Retina (tissue), 1 donor: ENCODE measurements at regions not wholly inside any gene's neighbourhood (a gene's known extent, or its start where the extent isn't known, plus 50 kb on each side); places are given as distances from the start of the nearest gene placed in this dataset.

ENCODE experiments used
- DNase-seq: peaks from one replicate; pipeline ENCODE4 v3.0.0-alpha.2; 2016

- DNase-seq, result no peak
These were observed 1487.7 kb upstream of the SEL1L start for GRCh38 chr14:83021323-83021722.

GRCh38 chr14:83023369-83023768 is 1489.7 kb upstream of the SEL1L start:
- DNase-seq, result no peak

GRCh38 chr14:83041224-83041623 is 1507.6 kb upstream of the SEL1L start:
- DNase-seq, result no peak

- no peak for DNase-seq
These were observed 1509.2 kb upstream of the SEL1L start for GRCh38 chr14:83042858-83043257.

- no peak for DNase-seq
These were observed 1510.3 kb upstream of the SEL1L start for GRCh38 chr14:83044001-83044400.

- no peak for DNase-seq
These were observed 1513.6 kb upstream of the SEL1L start for GRCh38 chr14:83047059-83047830.

GRCh38 chr14:83053022-83053710 is 1519.5 kb upstream of the SEL1L start:
- no peak for DNase-seq

GRCh38 chr14:83058068-83058467 is 1524.4 kb upstream of the SEL1L start:
- no peak for DNase-seq

GRCh38 chr14:83071888-83072501 is 1538.3 kb upstream of the SEL1L start:
- no peak for DNase-seq

GRCh38 chr14:83085136-83085535 is 1551.5 kb upstream of the SEL1L start:
- no peak for DNase-seq

- DNase-seq, result no peak
These were observed 1552.1 kb upstream of the SEL1L start for GRCh38 chr14:83085725-83086124.

- DNase-seq, result peak; percentile 50
These were observed 1558.6 kb upstream of the SEL1L start for GRCh38 chr14:83091991-83092956.

GRCh38 chr14:83096092-83096491 is 1562.4 kb upstream of the SEL1L start:
- no peak for DNase-seq

- no peak for DNase-seq
These were observed 1568.2 kb upstream of the SEL1L start for GRCh38 chr14:83101846-83102245.

GRCh38 chr14:83118029-83118428 is 1584.4 kb upstream of the SEL1L start:
- no peak for DNase-seq

- DNase-seq, result no peak
These were observed 1586.5 kb upstream of the SEL1L start for GRCh38 chr14:83120187-83120586.

GRCh38 chr14:83126076-83126475 is 1592.4 kb upstream of the SEL1L start:
- no peak for DNase-seq

- no peak for DNase-seq
These were observed 1595.1 kb upstream of the SEL1L start for GRCh38 chr14:83128783-83129182.

- no peak for DNase-seq
These were observed 1595.8 kb upstream of the SEL1L start for GRCh38 chr14:83129496-83129895.

- peak; percentile 35 for DNase-seq
These were observed 1600.5 kb upstream of the SEL1L start for GRCh38 chr14:83133981-83134645.

GRCh38 chr14:83140756-83141155 is 1607.1 kb upstream of the SEL1L start:
- DNase-seq, result no peak

GRCh38 chr14:83147006-83147405 is 1613.4 kb upstream of the SEL1L start:
- no peak for DNase-seq
